Spleen (tissue), 11 donors: ENCODE measurements at regions not wholly inside any gene's neighbourhood (a gene's known extent, or its start where the extent isn't known, plus 50 kb on each side); places are given as distances from the start of the nearest gene placed in this dataset.

Experiments used
- DNase-seq: peaks from one replicate; pipeline ENCODE4 v3.0.0-alpha.2; 2020
- H3K27ac ChIP-seq, 8 donors: fragments of 200-600 bp; sonication (generic) in 7 of 8; 1 replicate in 4 of 8; 2 replicates in 4 of 8; pipeline versions ENCODE4 v1.5.0 to v1.8.0; 2016 to 2021; ENCODE audit warnings: inconsistent platforms in 4 of 8, mild to moderate bottlenecking in 4 of 8, moderate library complexity in 1 of 8
- H3K27me3 ChIP-seq, 7 donors: fragments of 200-600 bp; sonication (generic) in 6 of 7; replicated peaks in 1 of 7; 1 replicate in 4 of 7; 2 replicates in 3 of 7; pipeline versions ENCODE4 v1.5.0 to v1.8.0; 2016 to 2021; ENCODE audit warnings: inconsistent platforms in 3 of 7, mild to moderate bottlenecking in 1 of 7
- H3K36me3 ChIP-seq, 6 donors: fragments of 200-600 bp; sonication (generic) in 5 of 6; 1 replicate in 4 of 6; 2 replicates in 2 of 6; pipeline versions ENCODE4 v1.5.0 to v1.8.0; 2016 to 2021; ENCODE audit warnings: inconsistent platforms in 2 of 6
- H3K4me1 ChIP-seq, 6 donors: fragments of 200-600 bp; sonication (generic) in 5 of 6; 1 replicate in 3 of 6; 2 replicates in 3 of 6; pipeline versions ENCODE4 v1.5.0 to v1.8.0; 2016 to 2021; ENCODE audit warnings: inconsistent platforms in 3 of 6
- H3K4me3 ChIP-seq, 8 donors: fragments of 200-600 bp; sonication (generic) in 7 of 8; 1 replicate in 4 of 8; 2 replicates in 4 of 8; pipeline versions ENCODE4 v1.5.0 to v1.8.0; 2016 to 2021; ENCODE audit warnings: inconsistent platforms in 4 of 8, mild to moderate bottlenecking in 4 of 8, moderate library complexity in 2 of 8
- H3K9me3 ChIP-seq, 8 donors: fragments of 200-600 bp; sonication (generic) in 7 of 8; 1 replicate in 4 of 8; 2 replicates in 4 of 8; pipeline versions ENCODE4 v1.5.0 to v1.8.0; 2016 to 2021; ENCODE audit warnings: inconsistent platforms in 4 of 8
- POLR2A ChIP-seq, 3 donors: fragments of 450-650 bp; IDR thresholded peaks; one replicate each; pipeline ENCODE4 v1.5.1; 2017; ENCODE audit warnings: antibody characterized with exemption in 3 of 3, mild to moderate bottlenecking in 1 of 3
- POLR2AphosphoS5 ChIP-seq, 3 donors: sonication (generic); formaldehyde crosslinking; IDR thresholded peaks; one replicate each; pipeline ENCODE4 v1.5.1; 2017; ENCODE audit warnings: antibody characterized with exemption in 3 of 3
- WGBS, 5 donors: extraction: QIAGEN DNeasy Blood & Tissue Kit in 3 of 5; methylation state at CpG; one replicate each; pipeline versions ENCODE4 v1.1.5 to v1.1.7; 2013 to 2018; 5-methylcytosine and 5-hydroxymethylcytosine counted together
- intact Hi-C: fragments of 100-400 bp; cut with DNase I; formaldehyde crosslinking; loops from one replicate; pipeline ENCODE4 v1.15.0; 2023; ENCODE audit warnings: low total_unique reads
- TF ChIP-seq, protein P1 (sequence below), 11 experiments: fragments of 200-600 bp in 7 of 11; fragments of 450-650 bp in 4 of 11; sonication (generic) in 4 of 11; IDR thresholded peaks in 8 of 11; conservative IDR thresholded peaks in 3 of 11; 1 replicate in 7 of 11; 2 replicates in 4 of 11; pipeline versions ENCODE4 v1.4.0 to v1.8.0; 2016 to 2021; ENCODE audit warnings: antibody characterized with exemption in 11 of 11, inconsistent platforms in 4 of 11, mild to moderate bottlenecking in 1 of 11
- donor health status: healthy with polysubstance abuse.
- donor health status: DM: no; HTN: no; CAD: no; lungs with moderate emphysema.
- donor health status: DM: no; HTN: no; CAD: no.
- donor health status: Bipolar disorder and iron deficiency.
- donor health status: healthy.
- donor health status: DM: no; HTN: no; CAD: no.
- donor health status: DM: yes; HTN: yes; CAD: no.

DNA sequence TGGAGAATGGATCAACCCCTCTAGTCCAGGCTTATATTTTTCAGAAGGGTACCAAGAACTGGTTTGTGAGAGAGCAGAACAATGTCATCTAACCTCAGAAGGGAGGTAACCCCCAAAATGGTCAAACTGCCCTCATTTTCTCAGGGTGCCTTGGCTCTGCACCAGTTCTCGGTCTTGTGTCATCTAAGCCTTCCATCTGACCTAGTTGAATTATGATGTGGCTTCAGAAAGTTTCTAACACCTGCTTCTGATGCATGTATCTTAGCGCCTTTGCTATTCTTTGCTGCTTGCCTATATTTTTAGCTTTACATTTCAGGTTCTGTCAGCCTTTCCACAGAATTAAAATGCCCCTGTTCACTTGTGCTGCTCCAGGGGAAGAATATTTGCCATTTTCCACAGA is 91.7 kb upstream of the E2F8 start:
- Histone ChIP-seq H3K27me3 (peaks cover 0 to 22% (median 0%) of the 10 kb centered on the region in 7 donors), H3K27ac (no peak overlapping the region), H3K9me3 (no peaks in the 10 kb centered on the region), H3K4me1 (no peaks in the 10 kb centered on the region), H3K36me3 (no peaks in the 10 kb centered on the region), H3K4me3 (no peak overlapping the region)
- no peak for DNase-seq
- TF ChIP-seq POLR2AphosphoS5 (IDR thresholded peaks at IDR 0.05) (no peak), POLR2A (IDR thresholded peaks at IDR 0.05) (no peak)
- TF ChIP-seq, protein P1, sequence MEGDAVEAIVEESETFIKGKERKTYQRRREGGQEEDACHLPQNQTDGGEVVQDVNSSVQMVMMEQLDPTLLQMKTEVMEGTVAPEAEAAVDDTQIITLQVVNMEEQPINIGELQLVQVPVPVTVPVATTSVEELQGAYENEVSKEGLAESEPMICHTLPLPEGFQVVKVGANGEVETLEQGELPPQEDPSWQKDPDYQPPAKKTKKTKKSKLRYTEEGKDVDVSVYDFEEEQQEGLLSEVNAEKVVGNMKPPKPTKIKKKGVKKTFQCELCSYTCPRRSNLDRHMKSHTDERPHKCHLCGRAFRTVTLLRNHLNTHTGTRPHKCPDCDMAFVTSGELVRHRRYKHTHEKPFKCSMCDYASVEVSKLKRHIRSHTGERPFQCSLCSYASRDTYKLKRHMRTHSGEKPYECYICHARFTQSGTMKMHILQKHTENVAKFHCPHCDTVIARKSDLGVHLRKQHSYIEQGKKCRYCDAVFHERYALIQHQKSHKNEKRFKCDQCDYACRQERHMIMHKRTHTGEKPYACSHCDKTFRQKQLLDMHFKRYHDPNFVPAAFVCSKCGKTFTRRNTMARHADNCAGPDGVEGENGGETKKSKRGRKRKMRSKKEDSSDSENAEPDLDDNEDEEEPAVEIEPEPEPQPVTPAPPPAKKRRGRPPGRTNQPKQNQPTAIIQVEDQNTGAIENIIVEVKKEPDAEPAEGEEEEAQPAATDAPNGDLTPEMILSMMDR (IDR thresholded peaks at IDR 0.05 in 8 of 11, conservative IDR thresholded peaks at IDR 0.05 in 3 of 11), result no peak
- intact Hi-C loops, result no loop called here
- WGBS, 5 donors, result 79 to 92% (median 83%) methylated on average over 2 of the region's 2 CpGs

DNA sequence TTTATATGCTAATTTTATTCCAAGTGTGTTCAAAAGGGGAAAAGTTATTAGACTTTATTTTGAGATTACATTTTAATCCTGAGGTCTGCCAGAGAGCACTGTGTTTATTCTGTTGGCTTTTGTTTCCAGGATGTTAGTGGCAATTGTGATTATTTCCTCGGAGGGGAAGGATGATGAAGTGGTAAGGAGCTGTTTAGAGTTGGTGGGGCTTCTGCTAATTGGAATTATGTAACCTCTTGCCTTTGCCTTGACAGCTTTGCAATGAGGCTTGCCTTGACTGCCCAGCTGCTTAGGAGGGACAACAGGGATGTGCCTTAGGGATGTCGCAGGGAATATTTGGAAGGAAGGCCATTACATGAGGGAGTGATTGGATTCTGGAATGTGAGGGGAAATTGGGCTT is 89.7 kb upstream of the E2F8 start:
- Histone ChIP-seq H3K4me1 (no peaks in the 10 kb centered on the region), H3K4me3 (no peak overlapping the region), H3K27me3 (peaks cover 0 to 6% (median 0%) of the 10 kb centered on the region in 7 donors), H3K36me3 (no peaks in the 10 kb centered on the region), H3K27ac (no peak overlapping the region), H3K9me3 (no peaks in the 10 kb centered on the region)
- TF ChIP-seq POLR2AphosphoS5 (IDR thresholded peaks at IDR 0.05) (no peak), POLR2A (IDR thresholded peaks at IDR 0.05) (no peak)
- TF ChIP-seq, protein P1 (IDR thresholded peaks at IDR 0.05 in 8 of 11, conservative IDR thresholded peaks at IDR 0.05 in 3 of 11), result no peak
- intact Hi-C loops, result no loop called here
- DNase-seq, result no peak
- 14 to 32% (median 23%) methylated on average over 2 of the region's 2 CpGs for WGBS, 5 donors

DNA sequence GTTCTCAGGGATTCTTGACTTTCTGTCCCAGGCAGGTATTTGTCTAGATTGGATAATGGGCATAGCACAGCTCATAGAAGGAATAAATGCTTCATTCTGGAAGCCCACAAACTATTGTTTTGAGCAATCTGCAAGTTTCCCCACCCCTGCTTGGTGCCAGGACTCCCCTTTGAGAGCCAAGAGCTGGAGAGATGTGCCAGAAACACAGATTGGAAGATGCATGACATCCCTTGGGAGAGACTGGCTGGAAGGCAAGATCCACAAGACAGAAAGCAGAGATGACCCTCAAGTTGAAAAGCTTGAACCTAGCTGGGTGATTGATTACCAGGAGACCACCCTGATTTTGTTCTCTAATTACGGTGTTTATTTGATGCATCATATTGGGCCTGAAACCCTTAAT is 89.2 kb upstream of the E2F8 start:
- 90 to 92% (median 92%) methylated on average over 1 of the region's 1 CpG for WGBS, 5 donors
- DNase-seq, result no peak
- H3K27ac ChIP-seq, result no peak overlapping the region
- TF ChIP-seq POLR2AphosphoS5 (IDR thresholded peaks at IDR 0.05) (no peak), POLR2A (IDR thresholded peaks at IDR 0.05) (no peak)
- TF ChIP-seq, protein P1 (IDR thresholded peaks at IDR 0.05 in 8 of 11, conservative IDR thresholded peaks at IDR 0.05 in 3 of 11), result no peak
- no peak overlapping the region for H3K4me3 ChIP-seq
- intact Hi-C loops, result no loop called here
- no peaks in the 10 kb centered on the region for H3K36me3 ChIP-seq
- peaks cover 0 to 6% (median 0%) of the 10 kb centered on the region in 7 donors for H3K27me3 ChIP-seq
- H3K9me3 ChIP-seq, result no peaks in the 10 kb centered on the region
- H3K4me1 ChIP-seq, result no peaks in the 10 kb centered on the region

GRCh38 chr11:19328586-19329311 is 88.0 kb upstream of the E2F8 start:
- H3K27me3 ChIP-seq, result peaks cover 0 to 2% (median 0%) of the 10 kb centered on the region in 7 donors
- no peaks in the 10 kb centered on the region for H3K9me3 ChIP-seq
- intact Hi-C loops, result no loop called here

More at GRCh38 chr11:19328586-19329311, 88.0 kb upstream of the E2F8 start:
- H3K27ac ChIP-seq, result no peak overlapping the region
- 69 to 81% (median 73%) methylated on average over 8 of the region's 8 CpGs for WGBS, 5 donors
- no peak for TF ChIP-seq POLR2A (IDR thresholded peaks at IDR 0.05)
- no peak for TF ChIP-seq POLR2AphosphoS5 (IDR thresholded peaks at IDR 0.05)
- TF ChIP-seq, protein P1 (IDR thresholded peaks at IDR 0.05 in 8 of 11, conservative IDR thresholded peaks at IDR 0.05 in 3 of 11), result no peak
- H3K4me3 ChIP-seq, result no peak overlapping the region
- H3K4me1 ChIP-seq, result no peaks in the 10 kb centered on the region
- DNase-seq, result no peak
- no peaks in the 10 kb centered on the region for H3K36me3 ChIP-seq
